Spleen (tissue), 7 donors: ENCODE measurements at regions not wholly inside any gene's neighbourhood (a gene's known extent, or its start where the extent isn't known, plus 50 kb on each side); places are given as distances from the start of the nearest gene placed in this dataset.

Experiments used
- POLR2AphosphoS5 ChIP-seq, 3 donors: sonication (generic); formaldehyde crosslinking; IDR thresholded peaks; one replicate each; pipeline ENCODE4 v1.5.1; 2017; ENCODE audit warnings: antibody characterized with exemption in 3 of 3
- TF ChIP-seq, protein P1 (sequence below), 11 experiments: fragments of 200-600 bp in 7 of 11; fragments of 450-650 bp in 4 of 11; sonication (generic) in 4 of 11; IDR thresholded peaks in 8 of 11; conservative IDR thresholded peaks in 3 of 11; 1 replicate in 7 of 11; 2 replicates in 4 of 11; pipeline versions ENCODE4 v1.4.0 to v1.8.0; 2016 to 2021; ENCODE audit warnings: antibody characterized with exemption in 11 of 11, inconsistent platforms in 4 of 11, mild to moderate bottlenecking in 1 of 11
- donor health status: DM: no; HTN: no; CAD: no; lungs with moderate emphysema.
- donor health status: DM: no; HTN: no; CAD: no.
- donor health status: DM: no; HTN: no; CAD: no.

DNA sequence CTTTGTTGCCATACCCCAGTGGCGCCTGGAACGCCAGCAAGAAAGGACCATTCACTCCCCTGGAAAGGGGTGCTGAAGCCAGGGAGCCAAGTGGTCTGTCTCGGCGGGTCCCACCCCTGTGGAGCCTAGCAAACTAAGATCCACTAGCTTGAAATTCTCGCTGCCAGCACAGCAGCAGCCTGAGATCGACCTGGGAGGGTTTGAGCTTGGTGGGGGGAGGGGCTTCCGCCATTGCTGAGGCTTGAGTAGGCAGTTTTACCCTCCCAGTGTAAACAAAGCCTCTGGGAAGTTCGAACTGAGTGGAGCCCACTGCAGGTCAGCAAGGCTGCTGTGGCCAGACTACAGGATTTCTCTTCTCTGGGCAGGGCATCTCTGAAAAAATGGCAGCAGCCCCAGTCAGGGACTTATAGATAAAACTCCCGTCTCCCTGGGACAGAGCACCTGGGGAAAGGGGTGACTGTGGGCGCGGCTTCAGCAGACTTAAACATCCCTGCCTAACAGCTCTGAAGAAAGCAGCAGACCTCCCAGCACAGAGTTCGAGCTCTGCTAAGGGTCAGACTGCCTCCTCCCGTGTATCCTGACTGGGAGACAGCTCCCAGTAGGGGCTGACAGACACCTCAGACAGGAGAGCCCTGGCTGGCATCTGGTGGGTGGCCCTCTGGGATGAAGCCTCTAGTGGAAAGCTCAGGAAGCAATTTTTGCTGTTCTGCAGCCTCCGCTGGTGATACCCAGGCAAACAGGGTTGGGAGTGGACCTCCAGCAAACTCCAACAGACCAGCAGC, 281.1 kb upstream of the SP4 start:
- TF ChIP-seq, protein P1, sequence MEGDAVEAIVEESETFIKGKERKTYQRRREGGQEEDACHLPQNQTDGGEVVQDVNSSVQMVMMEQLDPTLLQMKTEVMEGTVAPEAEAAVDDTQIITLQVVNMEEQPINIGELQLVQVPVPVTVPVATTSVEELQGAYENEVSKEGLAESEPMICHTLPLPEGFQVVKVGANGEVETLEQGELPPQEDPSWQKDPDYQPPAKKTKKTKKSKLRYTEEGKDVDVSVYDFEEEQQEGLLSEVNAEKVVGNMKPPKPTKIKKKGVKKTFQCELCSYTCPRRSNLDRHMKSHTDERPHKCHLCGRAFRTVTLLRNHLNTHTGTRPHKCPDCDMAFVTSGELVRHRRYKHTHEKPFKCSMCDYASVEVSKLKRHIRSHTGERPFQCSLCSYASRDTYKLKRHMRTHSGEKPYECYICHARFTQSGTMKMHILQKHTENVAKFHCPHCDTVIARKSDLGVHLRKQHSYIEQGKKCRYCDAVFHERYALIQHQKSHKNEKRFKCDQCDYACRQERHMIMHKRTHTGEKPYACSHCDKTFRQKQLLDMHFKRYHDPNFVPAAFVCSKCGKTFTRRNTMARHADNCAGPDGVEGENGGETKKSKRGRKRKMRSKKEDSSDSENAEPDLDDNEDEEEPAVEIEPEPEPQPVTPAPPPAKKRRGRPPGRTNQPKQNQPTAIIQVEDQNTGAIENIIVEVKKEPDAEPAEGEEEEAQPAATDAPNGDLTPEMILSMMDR (IDR thresholded peaks at IDR 0.05 in 8 of 11, conservative IDR thresholded peaks at IDR 0.05 in 3 of 11): no peak
- TF ChIP-seq POLR2AphosphoS5 (IDR thresholded peaks at IDR 0.05): no peak
